Sciatic nerve (tissue), 2 donors: ENCODE measurements at regions not wholly inside any gene's neighbourhood (a gene's known extent, or its start where the extent isn't known, plus 50 kb on each side); places are given as distances from the start of the nearest gene placed in this dataset.
"Not testable (repeated sequence)": the region's sequence is repeated elsewhere in the genome, so short reads cannot be mapped to it uniquely, and the experiment has no call there.

ENCODE experiments used
- ATAC-seq: fragments of 200-7000 bp; cut with Tn5 transposase; one replicate; pipeline ENCODE4 v1.9.1; 2020; ENCODE audit warnings: mild to moderate bottlenecking, moderate library complexity
- DNase-seq: peaks from one replicate; pipeline ENCODE4 v3.0.0-alpha.2; 2020; ENCODE audit warnings: low spot score
- intact Hi-C: fragments of 100-400 bp; cut with DNase I; formaldehyde crosslinking; loops from one replicate; pipeline ENCODE4 v1.14.2; 2022
- donor health status: DM: no; HTN: no; CAD: no.
- donor health status: DM: no; HTN: no; CAD: no.

DNA sequence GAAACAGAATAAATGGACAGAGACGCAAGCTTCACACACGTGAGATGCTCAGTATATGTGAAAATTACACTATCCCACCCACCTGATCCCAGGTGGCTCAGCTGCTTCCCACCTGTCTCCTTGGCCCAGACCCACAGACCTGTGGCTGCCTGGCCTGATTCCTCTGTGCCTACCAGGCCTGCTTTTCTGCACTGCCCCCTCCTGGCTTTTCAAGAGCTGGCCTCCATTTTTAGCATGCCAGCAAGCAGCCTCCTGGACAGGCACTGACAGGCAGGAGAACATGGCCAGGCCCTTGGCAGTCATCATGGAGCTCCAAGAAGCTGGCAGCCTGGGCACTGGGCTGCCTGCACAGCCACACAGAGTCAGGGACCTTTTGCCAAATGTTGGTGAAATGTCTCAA is 79.5 kb upstream of the HMGXB4 start:
- ATAC-seq = no peak
- no peak for DNase-seq
- intact Hi-C loops = no loop called here

DNA sequence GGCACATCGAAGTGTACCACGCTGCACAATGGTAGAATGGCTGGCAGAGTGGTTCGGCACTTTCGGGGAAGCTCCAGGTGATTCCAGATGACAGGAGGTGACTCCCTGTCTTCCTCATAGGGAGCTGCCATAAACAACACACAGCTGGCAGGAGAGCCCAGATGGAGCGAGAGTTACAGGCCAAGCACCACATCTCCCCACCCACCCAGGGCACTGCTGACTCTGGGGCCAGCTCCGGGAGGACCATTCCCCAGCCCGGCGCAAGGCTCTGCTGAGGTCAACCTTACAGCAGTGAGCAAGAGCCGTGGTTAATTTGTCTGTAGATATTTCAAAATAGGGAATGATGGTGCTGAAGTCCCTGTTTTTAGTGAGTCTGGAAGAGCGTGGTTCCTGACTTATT is 78.8 kb upstream of the HMGXB4 start:
- intact Hi-C loops = no loop called here
- no peak for DNase-seq
- ATAC-seq = no peak

DNA sequence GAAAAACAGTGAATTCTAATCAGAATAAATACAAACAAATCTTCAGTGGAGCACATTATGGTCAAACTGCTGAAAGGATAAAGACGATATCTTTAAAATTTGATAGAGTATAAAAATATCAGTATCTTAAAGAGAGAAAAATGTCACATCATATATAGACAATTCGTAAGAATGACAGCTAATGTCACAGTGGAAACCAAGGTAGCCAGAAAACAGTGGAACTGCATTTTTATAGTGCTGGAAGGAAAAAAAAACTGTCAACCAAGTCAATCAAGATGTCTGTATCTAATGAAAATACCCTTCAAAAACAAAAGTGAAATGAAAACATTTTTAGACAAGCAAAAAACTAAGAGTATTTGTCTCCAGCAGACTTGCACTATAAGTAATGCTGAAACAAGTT is 73.4 kb upstream of the HMGXB4 start:
- DNase-seq = no peak
- intact Hi-C loops = no loop called here
- no peak for ATAC-seq

DNA sequence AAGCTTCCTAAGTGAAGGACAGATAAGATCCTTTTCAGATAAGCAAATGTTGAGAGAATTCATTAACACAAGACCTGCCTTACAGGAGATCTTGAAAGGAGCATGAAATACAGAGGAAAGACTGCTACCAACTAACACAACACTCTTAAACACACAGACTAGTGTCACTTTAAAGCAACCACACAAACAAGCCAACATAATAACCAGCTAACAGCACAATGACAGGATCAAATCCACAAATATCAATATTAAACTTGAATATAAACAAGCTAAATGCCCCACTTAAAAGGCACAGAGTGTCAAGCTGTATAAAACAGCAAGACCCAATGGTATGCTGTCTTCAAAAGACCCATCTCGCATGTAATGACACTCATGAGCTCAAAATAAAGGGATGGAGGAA is 70.8 kb upstream of the HMGXB4 start:
- DNase-seq (no peak), ATAC-seq (no peak)
- intact Hi-C loops = no loop called here

DNA sequence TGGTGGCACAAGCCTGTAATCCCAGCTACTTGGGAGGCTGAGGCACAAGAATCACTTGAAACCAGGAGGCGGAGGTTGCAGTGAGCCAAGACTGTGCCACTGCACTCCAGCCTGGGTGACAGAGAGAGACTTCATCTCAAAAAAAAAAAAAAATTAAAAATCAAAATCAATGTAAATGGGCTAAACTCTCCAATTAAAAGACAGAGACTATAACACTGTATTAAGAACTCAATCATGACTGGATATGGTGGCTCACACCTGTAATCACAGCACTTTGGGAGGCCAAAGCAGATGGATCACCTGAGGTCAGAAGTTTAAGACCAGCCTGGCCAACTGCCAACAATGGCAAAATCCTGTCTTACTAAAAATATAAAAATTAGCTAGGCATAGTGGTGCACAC is 68.4 kb upstream of the HMGXB4 start:
- DNase-seq, intact Hi-C loops, ATAC-seq: not testable (repeated sequence)

DNA sequence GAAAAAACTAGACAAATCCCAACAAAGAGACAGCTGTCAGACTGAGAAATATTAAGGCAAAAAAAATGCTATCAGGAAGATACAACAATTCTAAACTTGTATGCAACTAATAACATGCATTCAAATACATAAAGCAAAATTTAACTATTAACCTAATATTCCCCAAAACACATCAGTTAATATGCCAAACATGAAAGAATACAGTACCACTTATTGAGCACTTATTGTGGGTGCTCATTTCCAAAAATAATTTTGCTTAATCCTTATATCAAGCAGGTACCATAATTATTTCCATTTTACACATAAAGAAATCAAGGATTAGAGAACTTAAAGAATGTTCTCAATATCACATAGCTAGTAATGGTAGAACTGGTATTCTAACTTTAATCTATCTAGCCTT is 67.7 kb upstream of the HMGXB4 start:
- intact Hi-C loops = no loop called here
- ATAC-seq (no peak), DNase-seq (no peak)

DNA sequence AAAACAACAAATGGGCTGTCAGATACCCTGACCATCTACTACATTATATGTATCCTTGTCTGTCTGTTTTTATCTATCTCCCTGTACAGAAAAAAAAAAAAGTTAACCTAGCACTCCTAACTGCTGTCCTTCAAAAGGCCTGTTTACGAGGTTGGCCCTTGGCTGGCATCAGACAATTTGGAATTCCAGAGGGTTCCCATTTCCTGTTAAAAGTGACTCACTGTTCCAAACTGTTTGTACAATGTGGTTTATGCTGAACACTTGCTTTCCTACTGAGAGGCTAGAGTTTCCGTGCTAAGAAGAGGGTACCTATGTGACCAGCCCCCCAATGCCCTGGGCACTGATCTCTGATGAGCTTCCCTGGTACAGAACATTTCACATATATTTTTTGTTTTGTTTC is 65.9 kb upstream of the HMGXB4 start:
- intact Hi-C loops = no loop called here
- DNase-seq (no peak), ATAC-seq (no peak)

DNA sequence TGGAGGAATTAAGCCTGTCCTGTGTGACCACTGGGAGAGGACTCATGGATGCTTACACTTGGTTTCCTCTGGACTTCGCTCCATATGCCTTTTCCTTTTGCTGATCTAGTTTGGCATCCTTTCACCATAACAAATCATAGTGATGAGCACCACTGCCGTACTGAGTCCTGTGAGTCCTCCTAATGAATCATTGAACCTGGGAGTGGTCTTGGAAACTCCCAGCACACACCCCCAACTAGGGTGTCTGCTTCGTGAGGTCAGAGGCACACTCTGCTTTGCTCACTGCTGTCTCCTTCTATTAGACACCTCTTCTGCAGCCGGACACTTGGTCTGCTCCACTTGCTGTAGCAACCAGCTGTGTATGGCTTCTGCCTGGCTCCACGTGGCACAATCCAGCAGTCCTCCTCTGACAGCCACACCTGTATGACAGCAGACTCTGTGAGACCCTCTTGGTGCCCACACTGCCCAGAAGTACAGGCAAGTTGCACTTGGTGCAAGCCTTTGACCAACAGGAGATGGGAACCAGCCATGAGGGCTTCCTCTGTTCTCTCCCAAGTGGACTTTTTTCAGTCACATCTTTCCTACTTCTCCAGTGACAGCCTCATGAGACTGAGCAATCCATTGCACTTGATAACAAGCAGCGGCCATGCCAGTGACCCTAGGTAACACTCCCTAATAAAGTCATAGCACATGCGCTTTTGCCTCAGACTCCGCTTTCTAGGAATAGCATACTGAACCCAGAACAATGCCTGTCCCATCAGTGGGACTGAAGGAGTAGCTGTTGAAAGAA is 65.0 kb upstream of the HMGXB4 start:
- no peak for ATAC-seq

DNA sequence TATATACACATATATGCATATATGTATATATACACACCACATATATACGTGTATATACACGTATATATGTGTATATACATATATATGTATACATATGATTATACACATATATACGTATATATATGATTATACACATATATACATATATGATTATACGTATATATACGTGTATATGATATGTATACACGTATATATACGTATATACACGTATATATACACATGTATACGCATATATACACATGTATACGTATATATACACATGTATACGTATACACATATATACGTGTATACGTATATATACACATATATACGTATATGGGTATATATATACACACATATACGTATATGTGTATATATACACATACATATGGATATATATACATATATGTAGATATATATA is 62.1 kb upstream of the HMGXB4 start:
- no peak for ATAC-seq

More for the DNA sequence above, 65.0 kb upstream of the HMGXB4 start:
- no peak for DNase-seq
- intact Hi-C loops = no loop called here

DNA sequence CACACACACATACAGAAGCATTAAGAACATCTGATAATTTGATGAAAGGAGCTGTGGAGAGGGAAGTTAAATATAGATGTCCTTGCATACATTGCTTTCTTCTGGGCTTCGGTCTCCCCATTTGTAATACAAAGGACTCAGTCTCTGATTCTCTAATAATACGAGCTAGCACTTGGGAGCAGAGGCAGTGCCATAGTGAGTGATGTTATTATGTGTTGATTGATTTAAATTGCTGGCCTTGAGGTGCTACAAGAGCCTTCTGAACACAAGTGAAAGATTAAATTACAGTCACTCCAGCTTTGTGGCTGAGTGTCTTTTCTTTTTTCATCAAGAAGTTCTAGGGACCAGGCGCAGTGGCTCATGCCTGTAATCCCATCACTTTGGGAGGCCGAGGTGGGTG is 61.5 kb upstream of the HMGXB4 start:
- intact Hi-C loops = no loop called here
- DNase-seq (no peak), ATAC-seq (no peak)

More for the DNA sequence above, 62.1 kb upstream of the HMGXB4 start:
- intact Hi-C loops = no loop called here
- no peak for DNase-seq

DNA sequence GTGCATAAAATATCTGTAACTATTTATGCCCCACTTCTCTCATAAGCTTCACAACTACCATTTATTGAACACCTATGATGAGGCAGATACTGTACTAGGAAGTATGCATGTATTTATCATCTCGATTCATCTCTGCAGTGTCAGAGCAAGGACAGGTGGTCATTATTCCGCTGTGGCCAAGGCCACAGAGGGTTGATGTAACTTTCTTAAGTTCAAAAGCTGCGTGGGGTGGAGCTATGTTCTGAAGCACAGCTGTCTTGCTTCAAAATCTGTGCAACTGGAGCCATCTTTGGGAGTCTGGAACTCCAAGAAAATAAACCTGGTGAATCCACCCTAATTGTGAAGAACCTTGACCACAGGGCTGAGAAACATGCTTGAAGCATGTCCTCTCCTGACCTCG is 60.2 kb upstream of the HMGXB4 start:
- no peak for DNase-seq
- no peak for ATAC-seq
- intact Hi-C loops = no loop called here

DNA sequence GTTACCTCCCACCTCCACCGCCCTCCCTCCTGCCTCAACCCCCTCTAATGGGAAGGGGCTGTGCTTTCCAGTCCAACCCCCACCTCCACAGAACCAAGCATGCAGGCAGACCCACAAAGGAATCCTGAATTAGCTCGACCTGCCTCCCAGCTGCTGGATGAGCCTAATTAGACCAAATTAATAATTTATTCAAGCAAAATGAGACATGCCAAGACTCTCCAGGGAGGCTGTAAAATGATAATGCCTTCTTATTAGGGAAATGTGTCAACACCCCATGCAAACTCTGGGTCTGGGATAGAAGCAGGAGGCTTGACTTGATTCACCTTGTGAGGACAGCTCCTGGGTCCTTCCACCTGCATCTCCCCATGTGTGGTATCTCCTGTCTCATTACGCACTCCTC is 59.4 kb upstream of the HMGXB4 start:
- no peak for DNase-seq
- ATAC-seq = no peak
- intact Hi-C loops = no loop called here

DNA sequence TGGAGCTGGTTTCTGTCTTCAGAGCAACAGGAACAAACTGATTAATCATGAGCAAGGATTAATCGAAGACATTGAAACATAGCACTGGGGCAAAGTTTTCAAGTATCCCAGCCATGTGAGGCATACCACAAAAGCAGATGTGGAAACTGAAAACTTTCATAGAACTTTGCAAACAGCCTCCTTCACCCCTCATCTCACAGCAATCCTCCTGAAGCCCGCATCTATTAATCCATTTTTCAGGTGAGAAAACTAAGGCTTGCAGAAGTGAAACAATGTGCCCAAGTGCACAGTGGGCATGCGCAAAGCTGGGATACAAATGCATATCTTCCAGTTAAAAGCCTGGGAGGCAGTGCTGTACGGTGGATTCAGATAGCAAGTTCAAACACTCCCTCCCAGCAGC is 58.6 kb upstream of the HMGXB4 start:
- DNase-seq (no peak), ATAC-seq (no peak)
- intact Hi-C loops = no loop called here

DNA sequence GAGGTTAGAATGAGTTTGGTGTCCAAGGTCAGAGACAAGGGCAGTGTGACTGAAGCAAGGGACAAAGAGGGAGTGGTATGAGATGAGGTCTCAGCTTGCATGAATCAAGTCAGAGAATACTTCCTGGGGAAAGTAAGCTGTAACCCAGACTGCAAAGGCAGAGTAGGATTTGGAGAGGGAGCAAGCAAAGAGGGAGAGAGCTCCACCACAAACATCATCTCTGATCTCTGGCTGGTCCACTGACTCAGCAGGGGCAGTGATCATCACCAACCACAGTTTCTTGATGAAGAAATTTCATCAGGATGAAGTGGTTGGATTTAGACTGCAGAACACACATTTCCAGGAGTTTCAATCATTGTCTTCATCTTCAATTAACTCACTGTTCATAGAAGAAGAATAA is 54.9 kb upstream of the HMGXB4 start:
- DNase-seq (no peak), ATAC-seq (no peak)
- intact Hi-C loops = no loop called here

DNA sequence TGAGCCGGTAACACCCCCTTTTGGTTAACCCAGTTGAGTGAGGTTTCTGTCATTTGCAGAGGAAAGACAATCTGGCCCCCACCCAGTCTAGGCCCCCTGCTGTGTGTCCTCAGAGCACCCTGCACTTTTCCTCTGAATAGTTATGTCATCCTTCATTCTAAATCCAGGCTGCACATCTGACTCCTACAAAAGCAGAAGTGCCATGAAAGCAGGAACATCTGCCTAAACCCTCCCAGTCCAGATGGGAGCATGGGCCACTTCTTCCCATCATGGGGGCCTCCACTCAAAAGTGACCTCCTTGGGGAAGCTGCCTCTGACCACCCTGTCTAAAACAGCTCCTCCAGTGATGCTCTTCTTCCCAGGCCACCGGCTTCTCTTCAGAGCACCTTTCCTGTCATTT is 53.7 kb upstream of the HMGXB4 start:
- no peak for ATAC-seq
- intact Hi-C loops = no loop called here
- no peak for DNase-seq

DNA sequence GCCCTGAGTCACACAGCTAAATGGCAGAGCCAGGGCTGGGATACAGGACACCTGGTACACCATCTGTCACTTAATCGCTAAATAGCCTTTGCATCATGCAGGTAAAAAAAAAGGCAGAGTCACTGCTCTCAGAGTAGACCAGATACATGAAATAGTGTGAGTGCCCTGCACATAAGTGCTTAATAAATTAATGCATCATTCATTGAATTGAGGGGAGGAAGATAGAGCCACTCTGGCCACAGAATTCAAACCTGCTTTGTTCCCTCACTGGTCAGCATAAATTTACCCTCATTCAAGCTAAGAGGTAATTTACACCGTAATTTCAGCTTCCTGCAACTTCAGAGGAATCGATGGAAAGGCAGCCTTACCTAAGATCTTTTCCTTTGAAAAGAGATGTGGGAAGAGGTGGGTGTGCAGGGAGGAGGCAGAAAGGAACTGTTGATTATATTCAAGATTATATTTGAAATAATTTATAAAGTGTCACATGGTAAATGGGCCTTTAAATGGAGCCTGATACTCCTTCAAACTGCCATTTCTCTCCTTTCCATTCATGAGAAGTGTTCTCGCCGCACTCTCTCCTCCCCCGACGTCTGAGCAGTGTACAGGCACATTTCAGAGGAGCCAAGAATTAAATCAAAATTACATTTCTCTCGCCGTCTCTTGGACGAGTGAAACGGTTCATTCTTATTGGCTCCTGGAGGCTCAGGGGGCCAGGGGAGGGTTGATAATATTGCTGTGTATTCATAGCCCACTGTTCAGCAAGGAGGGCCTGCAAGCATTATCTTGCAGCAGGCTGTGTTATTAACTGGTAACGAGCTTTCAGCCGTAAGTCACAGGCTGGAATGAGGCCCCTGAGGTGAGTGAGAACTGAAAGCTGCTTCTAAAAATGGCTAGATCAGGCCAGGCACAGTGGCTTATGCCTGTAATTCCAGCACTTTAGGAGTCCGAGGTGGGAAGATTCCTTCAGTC is 52.2 kb upstream of the HMGXB4 start:
- ATAC-seq (no peak), DNase-seq (no peak)
- intact Hi-C loops = no loop called here

DNA sequence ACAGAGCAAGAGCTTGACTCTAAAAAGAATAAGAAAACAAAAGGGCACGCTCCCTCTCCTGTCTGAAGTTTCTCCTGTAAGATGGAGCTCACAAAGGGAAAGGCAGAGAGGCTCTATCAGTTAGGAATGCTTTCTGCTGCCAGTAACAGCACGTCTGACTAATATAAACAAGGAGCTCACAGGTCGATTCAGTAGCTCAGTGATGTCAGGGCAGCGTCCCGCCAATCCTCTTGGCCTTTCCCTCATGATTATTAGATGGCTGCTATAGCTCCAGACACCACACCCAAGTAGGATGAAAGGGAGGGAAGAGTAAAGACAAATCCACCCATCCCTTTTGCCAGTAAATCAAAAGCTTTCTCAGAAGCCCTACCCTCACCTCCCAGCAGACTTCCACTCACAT is 51.3 kb upstream of the HMGXB4 start:
- ATAC-seq (no peak), DNase-seq (no peak)
- intact Hi-C loops = no loop called here

DNA sequence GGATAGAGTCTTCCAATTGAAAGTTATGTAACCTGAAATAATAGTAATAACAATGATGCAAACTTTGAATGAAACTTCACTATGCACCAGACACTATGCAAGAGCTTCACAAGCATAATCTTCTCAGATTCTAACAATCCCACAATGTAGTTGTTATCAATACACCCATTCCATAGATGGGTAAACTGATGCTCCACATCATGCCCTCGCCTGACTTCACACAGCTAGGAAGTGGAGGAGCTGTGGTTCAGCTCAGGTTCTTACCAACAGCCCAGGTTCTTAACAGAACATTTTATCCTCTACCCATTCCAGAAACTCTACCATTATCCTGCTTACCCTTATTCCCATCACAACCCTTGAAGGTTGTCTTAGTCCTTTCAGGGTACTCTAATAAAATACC is 50.4 kb upstream of the HMGXB4 start:
- intact Hi-C loops = no loop called here
- DNase-seq (no peak), ATAC-seq (no peak)
